ENCODE measurements at regions not wholly inside any gene's neighbourhood (a gene's known extent, or its start where the extent isn't known, plus 50 kb on each side); places are given as distances from the start of the nearest gene placed in this dataset.

DNA sequence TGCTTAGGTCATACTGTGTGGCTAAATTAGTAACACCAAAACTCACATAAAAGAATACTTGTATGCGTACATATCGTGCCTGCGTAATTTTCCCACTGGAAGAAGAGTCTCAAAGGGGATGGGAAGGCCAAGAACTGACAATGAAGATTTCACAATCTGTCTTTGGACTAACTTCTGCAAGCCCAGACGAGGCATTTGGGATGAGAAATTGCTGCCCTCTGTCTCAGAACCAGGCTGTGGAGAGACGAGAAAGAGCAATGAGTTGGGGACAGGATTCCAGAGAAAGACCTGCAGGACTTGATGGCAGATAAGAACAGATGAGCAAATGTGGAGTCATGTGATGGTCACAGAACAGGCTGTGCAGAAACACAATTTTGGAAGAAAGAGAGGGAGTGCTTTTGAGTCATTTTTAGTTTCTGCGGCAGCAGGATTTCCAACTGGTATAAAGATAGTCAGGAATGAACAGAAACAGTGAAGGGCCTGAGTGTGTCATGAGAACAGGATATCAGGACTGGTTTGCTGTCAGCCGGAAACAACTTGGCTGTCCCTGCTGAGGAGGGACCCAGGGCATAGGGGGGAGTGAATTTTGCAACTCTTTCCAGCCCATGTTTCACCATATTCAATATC, 82.7 kb upstream of the CTSC start:
- Mint-ChIP-seq H3K4me1 (ENCODE audit: low read depth) (peaks cover 74% of the 10 kb centered on the region), H3K9me3 (peaks cover 5% of the 10 kb centered on the region), H3K27me3 (ENCODE audit: insufficient read depth) (no peaks in the 10 kb centered on the region), H3K27ac (peak overlapping the region; percentile 15), H3K4me3 (peak overlapping the region; percentile 15), H3K36me3 (ENCODE audit: low read depth) (peaks cover 11% of the 10 kb centered on the region)
- intact Hi-C loops (cut with micrococcal nuclease): loop anchor here (2.0 kb wide), 4 partner anchors 63 to 239 kb away; no protein-coding TSS in a partner anchor
- DNase-seq (ENCODE audit: low spot score): no peak

DNA sequence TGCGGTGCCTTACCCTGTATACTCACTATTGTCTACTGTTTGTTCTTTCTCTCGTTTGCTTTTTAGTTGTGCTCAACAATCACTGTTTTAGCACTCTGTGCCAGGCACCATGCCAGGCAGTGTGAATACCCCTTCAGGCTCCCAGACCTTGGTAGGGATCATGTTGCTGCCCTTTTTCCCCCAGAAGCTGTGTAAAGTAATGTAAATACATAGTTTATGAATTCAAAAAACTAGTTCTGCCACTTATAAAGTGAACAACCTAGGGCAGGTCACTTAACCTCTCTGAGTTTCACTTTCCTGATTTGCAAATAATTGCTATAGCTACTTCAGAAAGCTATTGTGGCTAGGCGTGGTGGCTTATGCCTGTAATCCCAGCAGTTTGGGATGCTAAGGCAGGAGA, 81.0 kb upstream of the CTSC start:
- H3K27ac Mint-ChIP-seq: peak overlapping the region; percentile 20
- H3K4me3 Mint-ChIP-seq: no peak overlapping the region
- no peak for DNase-seq (ENCODE audit: low spot score)
- peaks cover 81% of the 10 kb centered on the region for H3K4me1 Mint-ChIP-seq (ENCODE audit: low read depth)
- intact Hi-C loops (cut with micrococcal nuclease): no loop called here
- no peaks in the 10 kb centered on the region for H3K27me3 Mint-ChIP-seq (ENCODE audit: insufficient read depth)
- H3K36me3 Mint-ChIP-seq (ENCODE audit: low read depth): peaks cover 9% of the 10 kb centered on the region
- peaks cover 3% of the 10 kb centered on the region for H3K9me3 Mint-ChIP-seq

DNA sequence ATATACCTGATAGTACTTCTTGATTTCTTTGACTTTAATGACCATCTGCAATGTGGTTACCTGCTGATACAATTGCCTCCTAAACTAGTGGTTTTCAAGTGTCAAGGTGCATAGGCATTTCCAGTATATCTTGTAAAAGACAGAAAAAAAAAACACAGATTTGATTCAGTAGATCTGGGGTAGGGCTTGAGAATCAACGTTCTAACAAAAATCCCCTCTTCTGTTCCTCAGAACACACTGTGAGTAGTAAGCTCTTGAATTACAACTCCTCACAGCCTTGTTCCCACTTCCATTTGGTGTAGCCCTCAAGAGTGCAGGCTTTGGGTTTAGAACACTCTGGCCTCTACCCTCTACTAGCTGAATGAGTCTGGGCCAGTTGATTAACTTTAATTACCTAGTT, 78.0 kb upstream of the CTSC start:
- intact Hi-C loops (cut with micrococcal nuclease): loop anchor here (1.0 kb wide), 2 partner anchors 19 to 58 kb away; no protein-coding TSS in a partner anchor
- H3K27me3 Mint-ChIP-seq (ENCODE audit: insufficient read depth): no peaks in the 10 kb centered on the region
- peaks cover 8% of the 10 kb centered on the region for H3K36me3 Mint-ChIP-seq (ENCODE audit: low read depth)
- no peak for DNase-seq (ENCODE audit: low spot score)
- peaks cover 64% of the 10 kb centered on the region for H3K4me1 Mint-ChIP-seq (ENCODE audit: low read depth)
- H3K27ac Mint-ChIP-seq: peak overlapping the region; percentile 18
- peak overlapping the region; percentile 12 for H3K4me3 Mint-ChIP-seq
- peaks cover 4% of the 10 kb centered on the region for H3K9me3 Mint-ChIP-seq

DNA sequence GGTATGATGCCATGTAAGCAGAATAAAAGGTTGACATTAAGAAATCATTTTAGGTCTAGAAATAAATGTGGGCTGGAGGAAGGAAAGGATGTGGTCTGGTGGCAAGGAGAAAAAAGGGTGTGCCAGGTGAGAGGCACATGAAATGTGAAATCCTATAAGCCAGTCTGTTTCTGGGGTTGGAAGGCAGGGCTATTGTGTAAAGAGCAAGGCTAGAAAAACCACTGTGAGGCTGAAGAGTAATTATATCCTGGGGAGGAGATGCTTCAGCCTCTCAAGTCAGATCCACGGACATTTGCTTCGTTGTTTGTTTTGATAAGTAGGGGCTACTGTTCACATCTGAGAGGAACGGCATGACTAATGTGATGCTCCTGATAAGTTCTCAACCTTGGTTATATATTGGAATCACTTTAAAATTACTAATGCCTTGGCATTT, 77.5 kb upstream of the CTSC start:
- peak; percentile 34 for DNase-seq (ENCODE audit: low spot score)
- intact Hi-C loops (cut with micrococcal nuclease): loop anchor here (1.0 kb wide), 2 partner anchors 19 to 58 kb away; no protein-coding TSS in a partner anchor
- Mint-ChIP-seq H3K27ac (peak overlapping the region; percentile 18), H3K4me3 (peak overlapping the region; percentile 12), H3K36me3 (ENCODE audit: low read depth) (peaks cover 5% of the 10 kb centered on the region), H3K9me3 (peaks cover 4% of the 10 kb centered on the region), H3K4me1 (ENCODE audit: low read depth) (peaks cover 59% of the 10 kb centered on the region), H3K27me3 (ENCODE audit: insufficient read depth) (no peaks in the 10 kb centered on the region)

DNA sequence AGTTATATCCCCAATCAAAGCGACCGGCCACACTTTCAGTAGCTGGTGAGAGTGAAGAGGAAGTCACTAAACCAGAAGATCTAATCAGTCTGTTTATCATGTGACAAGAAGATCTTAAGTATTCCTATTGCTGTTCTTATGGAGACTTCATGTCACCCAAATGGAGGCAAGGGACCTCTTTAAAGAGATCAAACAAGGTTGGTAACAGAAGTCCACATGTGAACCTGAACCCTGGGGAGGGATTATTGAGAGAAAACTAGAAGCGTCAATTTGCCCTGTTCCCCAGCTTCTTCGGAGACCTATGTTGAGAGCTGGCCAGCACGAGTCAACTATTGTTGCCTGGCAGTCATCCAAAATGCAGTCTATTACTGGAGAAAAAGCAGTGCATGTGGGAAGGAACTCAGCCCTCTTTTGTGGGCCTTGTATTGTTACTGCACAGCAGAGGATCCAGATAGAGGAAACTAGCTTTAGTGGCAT, 76.9 kb upstream of the CTSC start:
- Mint-ChIP-seq H3K27ac (peak overlapping the region; percentile 32), H3K27me3 (ENCODE audit: insufficient read depth) (no peaks in the 10 kb centered on the region), H3K9me3 (peaks cover 4% of the 10 kb centered on the region), H3K4me1 (ENCODE audit: low read depth) (peaks cover 53% of the 10 kb centered on the region), H3K36me3 (ENCODE audit: low read depth) (peaks cover 5% of the 10 kb centered on the region), H3K4me3 (peak overlapping the region; percentile 17)
- intact Hi-C loops (cut with micrococcal nuclease): no loop called here
- no peak for DNase-seq (ENCODE audit: low spot score)

- H3K9me3 Mint-ChIP-seq: peaks cover 7% of the 10 kb centered on the region
- intact Hi-C loops (cut with micrococcal nuclease): loop anchor here (1.0 kb wide), 1 partner anchor 10 kb away; no protein-coding TSS in a partner anchor
- H3K4me3 Mint-ChIP-seq: no peak overlapping the region
- no peaks in the 10 kb centered on the region for H3K27me3 Mint-ChIP-seq (ENCODE audit: insufficient read depth)
- no peak for DNase-seq (ENCODE audit: low spot score)
- no peak overlapping the region for H3K27ac Mint-ChIP-seq
- peaks cover 3% of the 10 kb centered on the region for H3K36me3 Mint-ChIP-seq (ENCODE audit: low read depth)
- peaks cover 32% of the 10 kb centered on the region for H3K4me1 Mint-ChIP-seq (ENCODE audit: low read depth)
These were observed 73.7 kb upstream of the CTSC start for GRCh38 chr11:88411265-88411664.

- Mint-ChIP-seq H3K27ac (no peak overlapping the region), H3K9me3 (peaks cover 7% of the 10 kb centered on the region), H3K4me3 (no peak overlapping the region), H3K4me1 (ENCODE audit: low read depth) (peaks cover 30% of the 10 kb centered on the region), H3K27me3 (ENCODE audit: insufficient read depth) (no peaks in the 10 kb centered on the region), H3K36me3 (ENCODE audit: low read depth) (peaks cover 3% of the 10 kb centered on the region)
- DNase-seq (ENCODE audit: low spot score): no peak
- intact Hi-C loops (cut with micrococcal nuclease): loop anchor here (1.0 kb wide), 1 partner anchor 11 kb away; no protein-coding TSS in a partner anchor
These were observed 73.1 kb upstream of the CTSC start for GRCh38 chr11:88410656-88411055.

GRCh38 chr11:88410056-88410455, 72.5 kb upstream of the CTSC start:
- intact Hi-C loops (cut with micrococcal nuclease): no loop called here
- Mint-ChIP-seq H3K4me3 (no peak overlapping the region), H3K9me3 (peaks cover 7% of the 10 kb centered on the region), H3K27me3 (ENCODE audit: insufficient read depth) (no peaks in the 10 kb centered on the region), H3K4me1 (ENCODE audit: low read depth) (peaks cover 30% of the 10 kb centered on the region), H3K36me3 (ENCODE audit: low read depth) (peaks cover 3% of the 10 kb centered on the region), H3K27ac (no peak overlapping the region)
- no peak for DNase-seq (ENCODE audit: low spot score)

DNA sequence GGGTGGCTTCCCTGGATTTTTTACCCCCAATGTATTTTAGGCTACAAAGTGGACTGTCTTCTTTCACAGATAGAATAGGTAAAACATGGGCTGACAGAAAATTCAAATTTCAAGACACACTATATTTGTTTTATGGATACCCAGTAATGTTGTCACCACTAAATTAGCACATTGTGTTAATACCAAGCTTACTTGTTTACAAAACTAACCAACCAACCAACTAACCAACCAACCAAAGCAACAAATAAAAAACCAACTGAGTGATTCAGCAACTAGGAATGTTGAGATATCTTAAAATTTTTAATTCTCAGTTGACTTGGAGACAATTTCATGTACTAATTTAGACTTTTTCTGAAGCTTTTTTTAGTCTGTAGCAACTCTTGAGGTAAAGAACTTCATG, 69.3 kb upstream of the CTSC start:
- Mint-ChIP-seq H3K4me3 (no peak overlapping the region), H3K9me3 (peaks cover 3% of the 10 kb centered on the region), H3K27ac (no peak overlapping the region), H3K27me3 (ENCODE audit: insufficient read depth) (peaks cover 2% of the 10 kb centered on the region), H3K4me1 (ENCODE audit: low read depth) (peaks cover 40% of the 10 kb centered on the region), H3K36me3 (ENCODE audit: low read depth) (no peaks in the 10 kb centered on the region)
- DNase-seq (ENCODE audit: low spot score): no peak
- intact Hi-C loops (cut with micrococcal nuclease): no loop called here

- H3K4me3 Mint-ChIP-seq: no peak overlapping the region
- intact Hi-C loops (cut with micrococcal nuclease): no loop called here
- H3K9me3 Mint-ChIP-seq: peaks cover 3% of the 10 kb centered on the region
- H3K27ac Mint-ChIP-seq: no peak overlapping the region
- H3K27me3 Mint-ChIP-seq (ENCODE audit: insufficient read depth): peaks cover 2% of the 10 kb centered on the region
- peaks cover 35% of the 10 kb centered on the region for H3K4me1 Mint-ChIP-seq (ENCODE audit: low read depth)
- no peaks in the 10 kb centered on the region for H3K36me3 Mint-ChIP-seq (ENCODE audit: low read depth)
- DNase-seq (ENCODE audit: low spot score): no peak
These were observed 68.3 kb upstream of the CTSC start for GRCh38 chr11:88405853-88406252.

- Mint-ChIP-seq H3K9me3 (peaks cover 3% of the 10 kb centered on the region), H3K4me3 (no peak overlapping the region), H3K4me1 (ENCODE audit: low read depth) (peaks cover 35% of the 10 kb centered on the region), H3K36me3 (ENCODE audit: low read depth) (no peaks in the 10 kb centered on the region), H3K27ac (no peak overlapping the region), H3K27me3 (ENCODE audit: insufficient read depth) (peaks cover 2% of the 10 kb centered on the region)
- intact Hi-C loops (cut with micrococcal nuclease): no loop called here
- DNase-seq (ENCODE audit: low spot score): no peak
These were observed 67.6 kb upstream of the CTSC start for GRCh38 chr11:88404932-88405710.

DNA sequence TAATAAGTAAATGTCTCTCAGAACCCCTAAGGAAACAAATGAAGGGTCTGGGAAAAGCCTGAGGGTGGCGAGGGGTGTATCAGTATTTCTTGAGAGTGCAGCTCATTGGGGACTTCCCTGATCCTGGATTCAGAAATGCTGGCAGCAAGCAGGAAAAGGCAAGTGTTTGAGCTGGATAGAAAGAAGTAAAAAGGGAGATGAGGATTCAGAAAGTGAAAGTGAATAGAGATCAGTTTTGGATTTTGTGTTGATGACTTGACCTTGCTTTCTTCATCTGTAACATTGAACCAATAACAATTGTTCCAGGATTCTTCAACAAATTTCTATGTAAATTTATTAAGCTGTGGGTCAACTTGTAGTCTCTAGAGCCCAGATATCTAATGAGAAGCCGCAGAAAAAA, 66.9 kb upstream of the CTSC start:
- Mint-ChIP-seq H3K4me1 (ENCODE audit: low read depth) (peaks cover 35% of the 10 kb centered on the region), H3K9me3 (peaks cover 3% of the 10 kb centered on the region), H3K36me3 (ENCODE audit: low read depth) (no peaks in the 10 kb centered on the region), H3K27ac (no peak overlapping the region), H3K27me3 (ENCODE audit: insufficient read depth) (peaks cover 2% of the 10 kb centered on the region), H3K4me3 (no peak overlapping the region)
- no peak for DNase-seq (ENCODE audit: low spot score)
- intact Hi-C loops (cut with micrococcal nuclease): no loop called here

GRCh38 chr11:88402784-88403183, 65.2 kb upstream of the CTSC start:
- DNase-seq (ENCODE audit: low spot score): no peak
- H3K4me3 Mint-ChIP-seq: no peak overlapping the region
- no peaks in the 10 kb centered on the region for H3K36me3 Mint-ChIP-seq (ENCODE audit: low read depth)
- intact Hi-C loops (cut with micrococcal nuclease): no loop called here
- peaks cover 2% of the 10 kb centered on the region for H3K27me3 Mint-ChIP-seq (ENCODE audit: insufficient read depth)
- H3K9me3 Mint-ChIP-seq: no peaks in the 10 kb centered on the region
- H3K27ac Mint-ChIP-seq: no peak overlapping the region
- H3K4me1 Mint-ChIP-seq (ENCODE audit: low read depth): peaks cover 39% of the 10 kb centered on the region
